GM19452 (cell line): ENCODE measurements at regions not wholly inside any gene's neighbourhood (a gene's known extent, or its start where the extent isn't known, plus 50 kb on each side); places are given as distances from the start of the nearest gene placed in this dataset.
A peak's percentile ranks its signal among the peaks of the same experiment; 100 is the strongest.

Experiments
- ATAC-seq: cut with Tn5 transposase; IDR thresholded peaks from one replicate; pipeline ENCODE4 v1.9.1; 2021; ENCODE audit not compliant: unreplicated experiment

DNA sequence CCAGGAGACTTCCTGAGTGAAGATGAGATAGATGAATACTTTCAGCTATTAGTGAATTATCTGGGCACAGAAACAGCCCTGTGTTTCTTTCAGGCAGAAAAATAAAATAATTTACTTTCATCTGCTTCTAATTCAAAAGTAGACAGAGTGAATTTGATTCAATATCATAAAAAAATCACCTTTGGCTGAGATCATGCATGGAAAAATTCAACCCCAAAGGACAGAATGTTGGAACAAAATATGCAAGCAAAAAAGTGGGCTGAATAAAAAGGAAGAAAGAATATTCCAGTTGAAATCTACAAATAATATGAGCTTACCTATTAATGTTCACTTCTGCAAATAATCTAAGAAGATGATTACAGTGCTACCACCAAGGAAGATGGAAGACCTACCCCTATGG is 546.9 kb downstream of the TFAP2B start:
- ATAC-seq = no peak

- no peak for ATAC-seq
These were observed 550.8 kb downstream of the TFAP2B start for GRCh38 chr6:51369485-51369884.

GRCh38 chr6:51382847-51383246 is 564.2 kb downstream of the TFAP2B start:
- no peak for ATAC-seq

- no peak for ATAC-seq
These were observed 566.1 kb downstream of the TFAP2B start for GRCh38 chr6:51384736-51385135.

- no peak for ATAC-seq
These were observed 567.7 kb downstream of the TFAP2B start for GRCh38 chr6:51386347-51386836.

- ATAC-seq = no peak
These were observed 569.2 kb downstream of the TFAP2B start for GRCh38 chr6:51387907-51388306.

- no peak for ATAC-seq
These were observed 575.4 kb downstream of the TFAP2B start for GRCh38 chr6:51394061-51394460.

DNA sequence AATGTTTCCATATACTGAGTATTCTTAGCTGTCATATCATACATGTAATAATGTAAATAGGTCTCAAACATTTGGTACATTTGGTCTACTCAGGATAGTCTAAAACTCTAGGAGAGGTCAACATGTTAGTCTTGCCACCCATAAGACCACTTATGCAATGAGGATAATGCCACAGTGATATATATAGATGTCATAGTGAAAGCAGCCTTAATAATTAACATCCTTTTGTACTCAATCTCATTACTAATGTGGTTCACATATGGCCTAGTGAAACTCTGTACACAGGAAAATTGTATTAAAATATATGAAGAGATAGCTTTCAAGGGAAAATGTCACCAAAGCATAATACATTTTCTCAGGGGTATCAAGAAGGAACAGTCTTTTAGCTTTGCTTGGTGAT is 577.9 kb downstream of the TFAP2B start:
- ATAC-seq = peak; percentile 68

GRCh38 chr6:51398064-51398705 is 579.5 kb downstream of the TFAP2B start:
- ATAC-seq = no peak

- no peak for ATAC-seq
These were observed 580.1 kb downstream of the TFAP2B start for GRCh38 chr6:51398793-51399192.

DNA sequence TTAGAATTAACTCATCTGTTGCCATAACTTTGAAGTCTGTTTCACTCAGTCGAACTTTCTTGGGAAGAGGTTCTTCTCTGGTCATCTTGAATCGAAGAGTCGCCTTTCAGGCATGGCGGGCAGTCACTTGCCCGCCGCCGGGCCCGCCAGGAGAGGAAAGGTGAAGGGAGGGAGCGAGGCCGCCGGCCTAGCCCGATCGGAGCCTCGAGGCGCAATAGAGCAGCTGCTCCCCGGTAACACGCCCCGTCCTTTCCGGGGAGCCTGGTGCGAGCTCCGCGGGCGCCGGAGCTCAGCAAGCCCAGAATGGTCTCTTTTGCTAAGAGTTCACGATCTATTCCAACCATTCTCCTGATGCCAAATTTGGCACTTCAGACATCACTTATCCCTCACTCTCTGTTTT is 591.8 kb downstream of the TFAP2B start:
- ATAC-seq = no peak

DNA sequence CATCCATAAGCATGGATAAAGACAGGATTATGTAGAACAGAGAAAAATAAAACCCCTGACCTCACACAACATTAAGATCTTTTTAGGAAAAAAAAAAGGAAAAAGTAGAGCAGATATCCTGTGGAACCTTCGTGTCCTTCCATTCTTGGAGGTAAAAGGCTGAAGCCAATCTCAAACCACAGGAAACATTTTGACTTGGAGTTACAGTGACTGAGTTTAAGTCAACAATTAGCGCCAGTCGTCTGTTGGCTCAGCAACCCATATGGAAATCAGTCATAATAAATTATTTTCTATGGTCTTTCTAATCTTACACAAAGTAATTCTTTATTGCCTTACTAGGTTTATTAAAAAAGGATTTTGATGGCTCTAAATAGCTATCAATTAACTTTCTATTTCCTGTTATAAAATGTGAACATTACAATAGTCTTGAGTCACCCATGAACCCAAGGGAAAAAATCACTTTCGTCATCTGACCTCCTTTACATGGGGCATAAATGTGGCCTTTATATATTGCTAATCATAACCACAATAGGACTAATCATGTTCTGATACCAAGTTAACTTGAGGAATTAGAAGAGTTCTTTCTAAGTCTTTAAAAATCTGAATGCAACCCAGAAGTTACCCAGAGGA is 592.9 kb downstream of the TFAP2B start:
- ATAC-seq = no peak

- ATAC-seq = no peak
These were observed 595.7 kb downstream of the TFAP2B start for GRCh38 chr6:51414361-51414760.

DNA sequence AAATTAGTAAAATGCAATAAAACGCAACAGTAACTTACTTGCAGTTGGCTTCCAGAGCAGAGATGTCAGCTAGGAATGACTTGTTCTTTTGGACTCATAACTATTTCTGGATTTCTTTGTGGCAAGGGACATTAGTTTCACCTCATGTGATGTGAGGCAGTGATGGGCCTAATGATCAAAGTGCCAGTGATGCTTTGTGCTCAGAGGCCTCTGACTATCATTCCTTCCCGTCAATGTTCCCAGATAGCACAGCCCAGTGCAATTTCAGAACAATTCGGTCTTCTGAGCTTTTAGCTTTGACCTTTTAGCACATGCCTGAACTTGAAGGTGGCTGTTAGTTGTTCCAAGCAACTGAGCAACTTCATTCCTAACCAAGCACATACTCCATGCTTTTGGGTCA is 596.8 kb downstream of the TFAP2B start:
- no peak for ATAC-seq

DNA sequence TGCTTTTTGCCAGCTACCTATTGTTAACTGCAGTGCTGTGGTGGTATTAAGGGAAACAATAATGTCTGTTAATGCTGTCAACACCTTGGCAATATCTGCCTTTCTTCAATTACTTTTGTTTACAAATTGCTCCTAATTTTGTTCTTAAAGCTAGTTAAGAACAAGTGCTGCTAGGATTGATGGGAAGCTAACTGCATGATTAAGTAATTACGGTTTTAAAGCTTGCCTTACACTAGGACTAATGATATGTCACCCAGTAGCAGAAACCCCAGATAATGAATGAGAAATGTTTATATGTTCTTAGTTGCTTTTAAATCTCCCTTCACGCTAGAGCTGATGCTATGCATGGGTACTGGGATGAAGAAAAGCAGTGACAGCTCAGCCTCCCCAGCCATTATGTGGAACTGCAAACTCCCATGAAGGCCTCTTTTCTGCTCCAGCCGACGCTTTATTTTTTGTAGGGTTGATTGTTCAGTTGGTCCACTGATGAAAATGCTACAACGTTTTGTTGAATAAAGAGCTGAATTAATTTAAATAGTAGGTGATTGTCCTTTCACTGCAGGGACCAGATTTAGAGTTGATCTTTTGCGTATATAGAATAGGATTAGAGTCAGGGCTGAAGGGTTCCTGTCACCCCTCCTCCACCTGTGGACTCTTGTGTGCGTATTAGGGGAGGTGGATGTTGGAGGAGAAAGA is 610.5 kb downstream of the TFAP2B start:
- no peak for ATAC-seq

DNA sequence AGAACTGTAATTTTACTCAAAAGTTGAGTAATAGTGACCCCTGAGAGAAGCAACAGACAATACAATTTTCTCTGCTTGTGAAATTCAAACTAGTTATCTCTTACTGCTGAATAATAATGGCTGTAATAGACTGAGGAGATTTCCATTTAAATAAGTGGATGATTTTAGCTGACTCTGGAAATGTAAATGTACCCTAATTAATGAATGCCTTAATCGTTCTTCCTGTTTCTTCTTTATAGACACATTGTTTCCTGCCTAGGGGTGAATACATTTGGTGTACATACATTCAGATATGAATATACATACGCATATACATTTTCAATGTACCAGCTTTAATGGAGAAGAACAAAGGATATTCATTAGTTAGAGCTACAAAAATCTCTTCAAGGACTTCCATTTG is 611.9 kb downstream of the TFAP2B start:
- ATAC-seq = no peak

DNA sequence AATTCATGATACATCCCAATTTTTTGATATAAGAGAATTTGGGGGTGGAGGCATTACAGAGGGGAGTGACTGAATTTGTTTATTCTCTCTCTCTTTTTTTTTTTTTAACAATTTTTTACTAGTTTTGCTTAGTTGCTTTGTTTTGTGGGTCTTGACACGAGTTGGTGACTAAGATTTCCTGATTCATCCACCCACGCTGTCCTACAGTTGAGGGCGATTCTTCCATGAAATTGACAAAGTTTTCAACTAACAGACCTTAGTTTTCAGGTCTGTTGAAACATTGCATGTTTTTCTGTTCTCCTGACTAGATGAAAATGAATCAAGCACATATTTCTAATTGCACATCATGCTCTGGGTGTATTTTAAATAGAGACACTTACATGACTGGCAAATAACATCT is 613.8 kb downstream of the TFAP2B start:
- ATAC-seq = no peak

GRCh38 chr6:51450248-51450957 is 631.7 kb downstream of the TFAP2B start:
- no peak for ATAC-seq

DNA sequence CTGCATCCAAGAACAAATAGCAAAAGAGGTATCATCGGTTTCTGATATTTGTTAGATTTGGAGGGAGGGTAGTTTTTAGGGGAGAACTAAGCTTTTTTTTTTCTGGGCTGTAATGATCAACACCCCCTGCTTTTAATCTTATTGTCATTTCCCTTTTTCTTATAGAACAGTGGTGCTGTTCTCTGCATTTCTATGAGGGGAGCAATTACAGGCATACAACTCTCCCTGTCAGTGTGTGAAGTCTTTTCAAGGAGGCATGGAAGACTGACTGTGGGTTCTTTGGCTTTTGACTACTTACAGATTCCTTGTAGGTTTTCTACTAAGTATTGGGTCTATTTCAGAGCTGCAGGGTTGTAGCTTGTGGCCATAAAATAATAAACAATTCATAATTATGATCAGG is 632.3 kb downstream of the TFAP2B start:
- no peak for ATAC-seq

DNA sequence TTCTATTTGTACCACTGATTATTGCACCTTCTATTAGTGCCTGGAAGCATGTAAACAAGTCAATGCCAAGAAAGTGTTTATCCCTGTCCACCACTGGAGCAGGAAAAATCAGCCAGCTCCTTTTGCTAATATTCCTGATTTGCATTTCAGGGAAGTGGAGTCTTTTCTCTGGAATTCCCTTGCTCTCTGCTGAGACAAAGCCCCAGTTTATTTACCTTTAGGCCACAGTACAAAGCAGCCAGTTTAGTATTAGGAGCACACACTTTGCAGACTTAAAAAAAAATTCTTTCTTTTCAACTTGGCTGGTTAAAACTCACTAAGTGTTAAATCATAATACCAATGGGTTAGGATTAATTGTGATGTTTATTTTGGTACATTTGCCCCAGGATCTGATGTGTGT is 631.1 kb downstream of the PKHD1 start:
- ATAC-seq = no peak

GRCh38 chr6:51459958-51460357 is 627.5 kb downstream of the PKHD1 start:
- peak; percentile 94 for ATAC-seq

GRCh38 chr6:51462896-51463295 is 624.5 kb downstream of the PKHD1 start:
- ATAC-seq = no peak
